CD4-positive, alpha-beta T cell treated with Interleukin-2 at 100 ng/mL for 4 hours (primary cell): ENCODE measurements at regions not wholly inside any gene's neighbourhood (a gene's known extent, or its start where the extent isn't known, plus 50 kb on each side); places are given as distances from the start of the nearest gene placed in this dataset.
"Not testable (repeated sequence)": the region's sequence is repeated elsewhere in the genome, so short reads cannot be mapped to it uniquely, and the experiment has no call there.

Experiments
- DNase-seq: peaks from one replicate; pipeline ENCODE4 v3.0.0-alpha.2; 2020; ENCODE audit warnings: low spot score

DNA sequence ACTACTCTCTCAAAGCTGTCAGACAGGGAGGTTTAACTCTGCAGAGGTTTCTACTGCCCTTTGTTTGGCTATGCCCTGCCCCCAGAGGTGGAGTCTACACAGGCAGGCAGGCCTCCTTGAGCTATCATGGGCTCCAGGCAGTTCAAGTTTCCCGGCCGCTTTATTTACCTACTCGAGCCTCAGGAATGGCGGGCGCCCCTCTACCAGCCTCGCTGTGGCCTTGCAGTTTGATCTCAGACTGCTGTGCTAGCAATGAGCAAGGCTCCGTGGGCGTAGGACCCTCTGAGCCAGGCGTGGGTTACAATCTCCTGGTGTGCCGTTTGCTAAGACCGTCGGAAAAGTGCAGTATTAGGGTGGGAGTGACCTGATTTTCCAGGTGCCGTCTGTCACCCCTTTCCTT is 124.3 kb downstream of the PTCHD1 start:
- not testable (repeated sequence) for DNase-seq

DNA sequence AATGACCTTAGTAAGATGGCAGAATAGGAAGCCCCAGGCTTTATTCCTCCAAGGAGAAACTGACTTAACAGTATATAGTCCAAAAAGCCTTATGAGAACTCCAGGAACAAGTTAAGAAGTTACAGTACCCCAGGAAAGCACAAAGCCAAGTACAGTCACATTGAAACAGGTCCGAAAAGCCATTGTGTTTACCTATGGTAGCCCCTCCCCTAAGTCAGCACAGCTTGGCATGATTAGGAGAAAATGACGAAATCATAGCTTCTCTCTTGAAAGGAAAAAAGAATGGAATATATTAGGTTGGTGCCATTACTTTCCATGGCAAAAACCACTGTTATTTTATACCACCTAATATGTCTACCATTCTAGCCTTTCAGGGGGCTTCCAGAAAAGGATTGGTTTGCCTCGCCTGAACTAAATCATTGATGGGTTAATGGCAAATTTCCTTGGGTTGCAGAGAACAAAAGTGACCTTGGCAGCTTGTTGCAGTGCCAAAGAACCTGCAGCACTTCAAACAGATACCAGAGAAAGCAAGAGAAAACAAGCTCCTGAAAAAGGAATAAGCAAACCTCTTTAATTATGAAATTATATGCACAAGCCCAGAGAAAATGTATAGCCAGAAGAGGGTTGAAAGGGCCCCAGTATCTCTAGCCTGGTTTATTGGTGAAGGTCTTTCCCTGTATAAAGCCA is 130.6 kb downstream of the PTCHD1 start:
- DNase-seq, result no peak

DNA sequence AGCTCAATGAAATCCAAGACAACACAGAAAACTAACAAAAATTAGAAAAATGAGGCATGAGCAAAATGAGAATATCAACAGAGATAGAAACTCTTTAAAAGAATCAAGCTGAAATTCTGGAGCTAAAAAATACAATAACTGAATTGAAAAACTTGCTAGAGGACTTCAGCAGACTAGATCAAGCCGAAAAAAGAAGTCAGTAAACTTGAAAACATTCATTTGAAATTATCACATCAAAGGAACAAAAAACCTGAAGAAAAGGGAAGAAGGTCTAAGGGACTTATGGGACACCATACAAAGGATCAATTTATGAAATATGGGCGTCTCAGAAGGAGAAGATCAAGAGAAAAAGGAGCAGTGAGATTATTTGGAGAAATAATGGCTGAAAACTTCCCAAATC is 131.3 kb downstream of the PTCHD1 start:
- DNase-seq, result no peak

DNA sequence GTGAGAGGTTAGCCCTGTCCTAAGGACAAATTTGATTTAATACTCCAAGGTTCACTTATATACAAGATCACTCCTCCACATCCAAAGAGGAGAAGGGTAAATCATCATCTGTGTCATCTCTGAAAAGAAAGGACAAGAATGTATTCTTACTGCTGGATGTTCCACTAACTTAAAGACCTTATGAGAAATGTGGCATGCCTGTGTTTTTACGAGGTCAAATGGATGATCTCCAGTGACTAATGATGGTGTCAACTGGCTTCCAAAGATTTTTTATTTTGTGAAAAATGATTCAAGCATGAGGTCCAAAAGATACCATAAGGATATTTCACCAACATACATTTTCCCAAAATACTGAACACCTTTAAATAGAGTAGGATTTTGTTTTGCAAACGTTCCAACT is 143.4 kb downstream of the PTCHD1 start:
- DNase-seq, result no peak

DNA sequence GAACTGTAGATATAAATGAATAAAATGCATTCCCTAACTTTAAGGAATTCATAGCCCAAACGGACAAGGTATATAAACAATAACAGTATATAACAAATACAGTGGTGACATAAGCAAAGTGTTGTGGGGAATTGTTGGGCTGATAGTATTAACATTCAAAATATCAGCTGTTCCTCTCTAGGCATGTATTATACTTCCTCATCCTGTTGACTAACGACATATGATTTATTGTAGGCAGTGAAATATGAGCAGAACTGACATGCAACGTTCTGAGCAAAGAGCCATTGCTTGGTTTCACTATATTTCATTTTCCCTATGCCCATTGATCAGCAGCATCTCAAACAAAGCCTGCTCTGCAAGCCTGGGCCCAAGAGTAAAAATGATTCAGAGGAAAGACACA is 143.9 kb downstream of the PTCHD1 start:
- DNase-seq, result no peak

DNA sequence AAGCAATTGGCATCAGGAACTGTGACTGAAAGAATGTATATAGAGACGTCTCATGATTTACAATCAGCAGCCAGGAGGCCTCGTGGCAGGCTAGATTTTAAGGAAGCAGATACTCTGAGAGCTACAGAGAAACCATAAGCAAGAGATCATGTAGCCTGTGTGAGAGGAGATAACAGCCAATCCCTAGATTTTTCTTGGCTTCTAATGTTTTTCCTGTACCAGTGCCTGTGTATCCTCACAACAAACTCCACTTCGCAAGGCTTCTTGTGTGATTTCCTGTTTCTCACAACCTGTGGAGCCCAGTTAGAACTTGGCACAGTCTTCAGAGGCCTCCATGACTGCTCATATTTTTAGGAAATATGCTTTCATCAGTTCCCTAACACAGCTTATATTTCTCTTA is 147.9 kb downstream of the PTCHD1 start:
- DNase-seq, result no peak

DNA sequence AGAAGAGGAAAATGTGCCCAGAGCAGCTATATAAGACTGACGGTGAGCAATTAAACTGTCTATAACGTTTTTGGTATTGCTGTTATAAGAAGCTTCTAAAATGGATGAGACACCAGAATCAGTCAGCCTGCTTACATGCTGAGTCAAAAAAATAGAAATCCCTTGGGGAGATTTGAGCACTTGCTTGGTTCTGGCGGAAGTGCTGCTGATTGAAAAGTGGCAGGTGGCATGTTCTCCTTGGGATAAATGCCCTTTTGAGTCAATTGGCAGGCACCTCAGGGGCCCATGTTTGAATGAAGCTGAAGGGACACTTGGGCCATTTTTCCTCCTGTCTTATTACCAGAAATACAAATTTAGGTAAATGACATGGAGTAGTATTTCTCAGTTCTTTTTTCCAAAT is 148.7 kb downstream of the PTCHD1 start:
- DNase-seq, result no peak

DNA sequence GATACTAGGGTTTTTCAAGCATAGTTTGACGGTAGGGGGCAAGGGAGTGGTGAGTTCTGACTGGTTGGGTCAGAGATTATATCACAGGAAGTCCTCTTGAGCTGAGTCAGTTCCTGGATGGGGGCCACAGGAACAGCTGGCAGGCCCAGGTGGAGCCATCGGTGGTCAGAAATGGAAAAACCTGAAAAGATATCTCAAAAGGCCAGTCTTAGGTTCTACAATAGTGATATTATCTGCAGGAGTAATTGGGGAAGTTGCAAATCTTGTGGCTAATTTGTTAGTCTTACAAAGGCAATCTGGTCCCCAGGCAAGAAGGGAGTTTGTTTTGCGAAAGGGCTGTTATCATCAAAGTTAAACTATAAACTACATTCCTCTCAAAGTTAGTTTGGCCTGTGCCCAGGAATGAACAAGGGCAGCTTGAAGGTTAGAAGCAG is 159.3 kb downstream of the PTCHD1 start:
- no peak for DNase-seq

DNA sequence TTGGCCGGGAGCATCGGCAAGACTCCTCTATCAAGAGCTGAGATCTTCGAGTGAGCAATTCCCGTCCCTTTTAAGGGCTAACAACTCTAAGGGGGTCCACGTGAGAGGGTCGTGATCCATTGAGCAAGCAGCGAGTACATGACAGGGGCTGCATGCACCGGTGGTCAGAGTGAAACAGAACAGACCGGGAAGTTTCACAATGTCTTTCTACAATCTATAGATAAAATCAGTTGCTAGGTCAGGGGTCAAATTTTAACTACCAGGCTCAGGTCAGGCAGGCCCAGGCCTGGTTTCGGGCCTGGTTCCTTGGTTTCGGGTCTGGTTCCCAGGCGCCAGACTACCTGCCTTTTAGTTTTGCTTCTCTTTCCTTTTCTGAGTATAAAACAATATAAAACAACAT is 160.1 kb downstream of the PTCHD1 start:
- DNase-seq, result no peak

DNA sequence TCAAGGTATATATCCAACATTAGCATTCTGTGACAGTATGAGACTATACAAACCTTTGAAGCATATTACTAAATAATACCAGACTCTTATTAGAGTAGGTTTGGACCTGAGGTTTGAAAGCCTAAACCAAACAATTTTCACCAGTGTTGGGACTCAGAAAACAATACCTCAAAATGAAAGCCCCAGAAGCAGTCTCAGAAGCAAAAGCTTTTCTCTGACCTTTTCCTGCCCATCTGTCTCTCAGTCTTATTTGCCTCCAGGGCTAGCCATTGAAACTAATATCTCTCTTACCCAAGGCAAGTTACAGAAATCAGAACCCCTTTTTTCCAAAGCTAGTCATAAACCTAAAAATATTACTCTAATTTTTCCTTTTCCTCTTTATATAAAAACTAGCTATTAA is 163.3 kb downstream of the PTCHD1 start:
- DNase-seq, result no peak

DNA sequence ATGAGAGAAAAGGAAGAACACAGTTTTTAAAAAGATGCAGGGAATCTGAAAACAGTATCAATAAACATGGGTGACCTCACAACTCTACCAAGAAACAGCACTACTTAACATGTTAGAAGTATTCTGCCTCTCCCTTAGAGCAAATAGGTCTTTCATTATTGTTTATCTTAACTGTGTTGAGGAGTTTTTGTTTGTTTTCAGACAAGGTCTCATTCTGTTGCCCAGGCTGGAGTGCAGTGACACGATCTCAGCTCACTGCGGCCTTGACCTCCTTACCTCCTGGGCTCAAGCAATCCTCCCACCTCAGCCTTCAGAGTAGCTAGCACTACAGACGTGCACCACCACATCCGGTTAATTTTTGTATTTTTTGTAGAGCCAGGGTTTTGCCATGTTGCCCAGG is 165.3 kb upstream of the PRDX4 start:
- no peak for DNase-seq

DNA sequence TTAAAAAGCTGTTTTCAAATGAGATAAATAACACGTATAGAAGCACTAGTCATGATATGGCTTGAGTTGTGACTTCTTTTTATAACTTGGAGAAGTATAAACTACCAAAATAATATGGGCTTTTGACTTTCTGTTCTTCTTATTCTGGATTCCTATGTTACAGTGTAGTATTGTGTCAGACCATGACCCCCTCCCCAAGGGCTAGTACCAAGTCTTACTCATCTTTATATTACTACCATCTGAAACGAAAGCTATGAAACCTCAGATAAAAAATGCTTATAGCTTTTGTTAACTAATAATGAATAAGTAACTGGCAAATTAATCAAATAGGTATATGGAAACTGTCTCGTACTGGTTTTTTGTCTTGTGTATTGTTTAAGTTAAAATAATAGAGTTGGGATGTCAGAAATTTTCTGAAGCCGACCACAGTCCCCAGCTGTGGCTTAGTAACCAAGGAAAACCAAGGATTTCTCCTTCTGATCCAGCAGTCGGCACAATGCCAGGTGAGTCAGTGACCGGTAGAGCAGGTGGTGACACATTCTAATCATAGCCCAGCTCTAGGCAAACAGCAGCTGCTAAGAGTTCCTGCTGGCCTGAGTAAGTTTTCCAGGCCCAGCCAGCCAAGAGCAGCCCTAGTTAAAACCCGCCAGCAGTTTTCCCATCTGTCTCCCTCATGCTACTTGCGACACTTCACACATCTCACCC is 163.3 kb upstream of the PRDX4 start:
- no peak for DNase-seq

DNA sequence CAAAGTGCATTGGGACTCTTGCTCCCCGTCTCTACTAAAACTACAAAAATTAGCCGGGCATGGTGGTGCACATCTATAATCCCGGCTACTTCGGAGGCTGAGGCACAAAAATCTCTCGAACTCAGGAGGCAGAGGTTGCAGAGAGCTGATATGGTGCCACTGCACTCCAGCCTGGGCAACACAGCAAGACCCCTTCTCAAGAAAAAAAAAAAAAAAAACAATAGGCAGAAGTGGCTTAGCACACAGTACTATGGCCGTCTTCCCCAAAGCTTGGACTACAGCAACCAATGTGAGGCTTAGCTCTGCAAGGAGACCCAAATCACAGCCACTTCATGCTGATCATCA is 162.8 kb upstream of the PRDX4 start:
- no peak for DNase-seq

DNA sequence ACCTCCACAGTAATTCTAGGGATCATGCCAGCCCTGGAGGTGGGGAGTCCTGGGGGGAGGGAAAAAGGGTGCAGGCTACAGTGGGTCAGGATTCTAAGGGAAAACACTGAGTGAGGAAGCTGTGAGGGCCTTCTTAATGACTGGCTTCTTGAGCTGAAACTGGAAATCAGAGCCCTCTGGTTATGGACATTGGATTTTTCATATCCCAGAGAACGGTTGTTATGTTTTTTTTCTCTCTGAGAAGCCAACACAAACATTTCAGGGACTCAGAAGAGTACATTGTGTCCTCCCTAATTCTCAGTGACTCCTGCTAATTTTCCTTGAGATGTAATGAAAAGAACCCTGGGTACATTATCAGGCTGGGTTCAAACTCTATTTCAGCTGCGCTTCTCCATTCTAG is 162.4 kb upstream of the PRDX4 start:
- DNase-seq, result no peak

DNA sequence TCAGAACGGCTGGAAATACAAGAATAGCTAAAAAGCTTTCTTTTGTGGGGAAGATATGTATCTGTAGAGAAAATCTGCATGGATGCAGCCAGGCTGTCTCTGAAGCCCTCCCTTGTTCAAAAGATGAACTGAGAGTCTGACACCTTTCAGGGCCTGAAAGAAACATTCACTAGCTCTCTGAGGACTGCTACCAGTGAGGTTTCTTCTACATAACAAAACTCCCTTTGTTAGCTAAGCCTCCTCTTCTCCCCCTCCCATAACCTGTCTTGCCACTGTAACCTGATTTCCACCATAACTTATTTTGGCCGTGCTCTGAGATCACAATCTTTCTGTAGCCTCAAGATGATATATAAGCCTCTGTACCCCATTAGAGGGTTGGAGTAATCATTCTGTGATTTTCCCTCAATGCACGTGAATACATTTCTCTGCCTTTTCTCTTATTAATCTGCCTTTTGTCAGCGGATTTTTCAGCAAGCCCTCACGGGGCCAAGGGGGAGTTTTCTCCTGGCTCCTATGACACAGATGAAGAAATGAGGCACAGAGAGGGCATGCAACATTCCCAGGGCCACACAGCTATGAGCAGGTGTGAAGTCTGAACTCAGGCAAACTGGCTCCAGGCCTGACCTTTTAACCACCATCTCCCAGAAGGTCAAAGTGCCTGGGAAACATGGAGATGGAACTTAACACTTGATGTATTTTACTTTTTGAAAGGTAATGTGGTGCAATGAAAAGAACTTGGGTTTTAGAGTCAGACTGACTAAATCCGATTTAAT is 161.6 kb upstream of the PRDX4 start:
- DNase-seq, result no peak

DNA sequence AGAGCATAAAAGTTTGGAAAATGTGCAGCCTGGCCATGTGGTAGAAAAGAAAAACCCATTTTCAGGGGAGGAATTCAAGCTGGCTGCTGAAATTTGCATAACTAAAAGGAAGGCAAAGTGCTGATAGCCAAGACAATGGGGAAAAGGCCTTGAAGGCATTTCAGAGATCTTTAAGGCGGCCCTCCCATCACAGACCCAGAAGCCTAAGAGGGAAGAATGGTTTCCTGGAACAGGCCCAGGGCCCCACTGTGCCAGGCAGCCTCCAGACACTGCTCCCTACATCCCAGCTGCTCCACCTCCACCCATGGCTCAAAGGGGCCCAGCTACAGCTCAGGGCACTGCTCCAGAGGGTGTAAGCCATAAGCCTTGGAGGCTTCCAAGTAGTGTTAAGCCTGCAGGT is 158.0 kb upstream of the PRDX4 start:
- no peak for DNase-seq

DNA sequence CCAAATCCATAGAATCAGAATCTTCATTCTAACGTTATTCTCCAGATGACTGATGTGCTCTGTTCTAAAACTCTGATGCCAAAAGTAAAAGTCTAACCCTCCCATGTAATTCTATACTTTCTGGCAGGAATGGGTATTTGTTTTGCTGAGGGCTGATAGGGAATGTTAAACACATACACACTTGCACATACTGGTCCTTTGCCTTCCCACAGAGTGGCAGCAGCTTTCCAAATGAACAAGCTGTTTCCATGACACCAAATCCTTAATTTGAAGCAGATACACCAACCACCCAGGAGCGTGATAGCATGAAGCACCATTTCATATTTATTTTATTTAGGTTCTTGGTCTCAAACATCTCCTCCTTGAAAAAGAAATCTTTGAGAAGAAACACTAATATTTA is 155.5 kb upstream of the PRDX4 start:
- DNase-seq, result no peak

DNA sequence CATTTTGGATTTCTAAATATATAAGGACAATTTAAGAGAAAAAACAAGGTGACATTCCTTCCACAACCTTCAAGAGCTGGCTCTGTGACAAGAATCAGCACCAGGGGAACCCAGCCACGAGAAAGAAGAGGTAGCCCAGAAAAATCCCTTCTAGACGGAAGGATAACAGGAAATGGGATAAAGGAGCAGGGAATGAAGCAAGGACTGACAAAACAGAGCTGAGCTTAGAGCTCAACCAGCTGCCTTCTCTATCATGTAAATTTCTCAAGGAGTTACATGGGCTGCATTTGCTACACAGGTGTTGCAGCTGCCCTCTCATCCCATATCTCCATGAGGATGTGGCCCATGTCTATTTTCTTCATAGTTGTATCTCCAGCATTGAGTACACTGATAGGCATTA is 154.2 kb upstream of the PRDX4 start:
- DNase-seq, result no peak

DNA sequence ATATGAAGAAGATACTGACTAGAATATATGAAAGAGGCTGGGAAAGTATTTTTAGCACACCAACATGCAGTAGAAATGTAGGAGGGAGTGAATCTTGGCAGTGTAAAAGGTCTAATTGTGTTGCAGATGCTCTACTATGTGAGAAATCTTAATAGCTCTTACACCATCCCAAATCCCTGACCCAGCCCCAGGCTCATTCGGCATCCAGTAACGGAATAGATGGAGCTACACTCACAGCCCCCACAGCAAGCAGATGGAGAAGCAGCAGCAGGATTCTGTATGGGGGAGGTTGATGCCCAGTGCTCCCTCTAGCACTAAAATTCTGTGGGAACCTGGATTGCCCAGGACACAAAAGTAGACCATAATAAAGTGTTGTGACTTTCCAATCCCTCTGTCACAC is 153.2 kb upstream of the PRDX4 start:
- no peak for DNase-seq

DNA sequence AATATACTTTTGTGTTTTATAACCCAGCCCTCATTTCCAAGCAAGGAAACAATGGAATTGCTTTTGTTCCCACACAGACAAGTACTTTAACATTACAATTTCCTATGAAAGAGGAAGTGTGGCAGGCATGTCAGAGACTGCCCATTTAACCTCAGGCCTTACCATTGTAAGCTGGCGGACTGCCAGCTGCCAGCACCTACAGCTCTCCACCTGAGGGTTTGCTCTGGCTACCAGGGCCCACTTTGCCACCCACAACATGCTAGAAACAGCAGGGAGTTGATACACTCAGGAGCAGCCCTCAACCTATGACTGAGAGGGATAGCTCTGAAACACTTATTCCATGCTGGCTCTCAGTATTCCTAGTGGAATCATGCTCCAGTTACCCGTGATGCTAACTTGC is 152.3 kb upstream of the PRDX4 start:
- DNase-seq, result no peak

DNA sequence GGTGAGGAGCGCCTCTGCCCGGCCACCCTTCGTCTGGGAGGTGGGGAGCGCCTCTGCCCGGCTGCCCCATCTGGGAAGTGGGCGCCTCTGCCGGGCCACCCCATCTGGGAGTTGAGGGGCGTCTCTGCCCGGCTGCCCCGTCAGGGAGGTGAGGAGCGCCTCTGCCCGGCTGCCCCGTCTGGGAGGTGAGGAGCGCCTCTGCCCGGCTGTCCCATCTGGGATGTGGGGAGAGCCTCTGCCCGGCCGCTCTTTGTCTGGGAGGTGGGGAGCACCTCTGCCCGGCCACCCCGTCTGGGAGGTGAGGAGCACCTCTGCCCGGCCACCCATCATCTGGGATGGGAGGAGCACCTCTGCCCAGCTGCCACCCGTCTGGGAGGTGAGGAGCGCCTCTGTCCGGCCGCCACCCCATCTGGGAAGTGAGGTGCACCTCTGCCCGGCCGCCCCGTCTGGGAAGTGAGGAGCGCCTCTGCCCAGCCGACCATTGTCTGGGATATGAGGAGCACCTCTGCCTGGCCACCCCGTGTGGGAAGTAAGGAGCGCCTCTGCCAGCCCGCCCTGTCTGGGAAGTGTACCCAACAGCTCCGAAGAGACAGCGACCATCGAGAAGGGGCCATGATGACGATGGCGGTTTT is 144.2 kb upstream of the PRDX4 start:
- DNase-seq, result not testable (repeated sequence)

DNA sequence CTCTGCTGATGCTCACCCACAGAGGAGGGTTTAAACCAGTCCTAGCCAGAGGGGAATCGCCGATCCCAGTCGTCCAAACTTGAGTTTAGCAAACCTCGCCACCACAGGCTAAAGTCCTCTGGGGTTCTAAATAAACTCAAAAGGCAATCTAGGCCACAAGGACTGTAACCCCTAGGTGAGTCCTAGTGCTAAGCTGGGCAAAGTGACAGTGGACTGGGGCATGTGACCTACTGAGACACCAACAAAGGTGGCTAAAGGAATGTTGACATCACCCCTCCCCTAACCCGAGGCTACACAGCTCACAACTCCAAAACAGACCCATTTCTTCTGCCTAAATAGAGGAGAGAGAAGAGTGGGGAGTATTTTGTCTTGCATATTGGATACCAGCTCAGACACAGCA is 142.8 kb upstream of the PRDX4 start:
- DNase-seq, result no peak

DNA sequence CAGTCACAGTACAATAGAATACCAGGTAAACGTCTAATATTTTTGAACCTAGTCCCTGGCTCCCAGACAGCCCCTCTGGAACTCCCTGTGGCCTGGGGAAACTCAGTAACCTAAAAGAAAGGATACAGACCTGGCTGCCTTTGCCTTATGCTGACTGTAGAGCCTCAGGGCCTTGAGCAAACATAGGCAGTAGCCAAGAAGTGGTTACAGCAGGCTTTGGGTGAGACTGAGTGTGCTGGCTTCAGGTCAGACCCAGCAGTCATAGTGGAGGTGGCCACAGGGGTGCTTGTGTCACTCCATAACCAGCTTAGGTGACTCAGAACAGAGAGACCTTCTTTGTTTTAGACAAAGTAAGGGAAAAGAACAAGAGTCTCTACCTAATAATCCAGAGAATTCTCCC is 141.8 kb upstream of the PRDX4 start:
- no peak for DNase-seq
